Hepatocyte (in vitro differentiated cells): ENCODE measurements at regions not wholly inside any gene's neighbourhood (a gene's known extent, or its start where the extent isn't known, plus 50 kb on each side); places are given as distances from the start of the nearest gene placed in this dataset.

Experiments
- DNase-seq: peaks from one replicate; pipeline ENCODE4 v3.0.0-alpha.2; 2016; ENCODE audit warnings: low spot score
- H2AFZ ChIP-seq: fragments of 200-600 bp; sonication (generic); 2 replicates; pipeline ENCODE4 v1.6.0; 2016; ENCODE audit warnings: antibody characterized with exemption, mild to moderate bottlenecking
- H3K27ac ChIP-seq: fragments of 200-600 bp; sonication (generic); 2 replicates; pipeline ENCODE4 v1.5.1; 2016; ENCODE audit warnings: mild to moderate bottlenecking
- H3K27me3 ChIP-seq: fragments of 200-600 bp; sonication (generic); 2 replicates; pipeline ENCODE4 v1.6.1; 2016
- H3K36me3 ChIP-seq: fragments of 200-600 bp; sonication (generic); replicated peaks from 2 replicates; pipeline ENCODE4 v1.5.1; 2016; ENCODE audit warnings: low read depth; ENCODE audit not compliant: insufficient read depth
- H3K4me1 ChIP-seq: fragments of 200-600 bp; sonication (generic); 2 replicates; pipeline ENCODE4 v1.5.1; 2016; ENCODE audit warnings: mild to moderate bottlenecking, moderate library complexity; ENCODE audit not compliant: insufficient read depth
- H3K4me2 ChIP-seq: fragments of 200-600 bp; sonication (generic); 2 replicates; pipeline ENCODE4 v1.6.0; 2016
- H3K4me3 ChIP-seq: fragments of 200-600 bp; sonication (generic); 2 replicates; pipeline ENCODE4 v1.5.1; 2016; ENCODE audit warnings: mild to moderate bottlenecking
- H3K79me2 ChIP-seq: fragments of 200-600 bp; sonication (generic); 2 replicates; pipeline ENCODE4 v1.6.0; 2017; ENCODE audit warnings: mild to moderate bottlenecking
- H3K9me2 ChIP-seq: fragments of 200-600 bp; sonication (generic); replicated peaks from 2 replicates; pipeline ENCODE4 v1.6.0; 2017; ENCODE audit warnings: mild to moderate bottlenecking; ENCODE audit not compliant: insufficient read depth
- H3K9me3 ChIP-seq: fragments of 200-600 bp; sonication (generic); 2 replicates; pipeline ENCODE4 v1.5.1; 2016; ENCODE audit warnings: low read depth, mild to moderate bottlenecking
- H4K20me1 ChIP-seq: fragments of 200-600 bp; sonication (generic); 2 replicates; pipeline ENCODE4 v1.6.0; 2016; ENCODE audit warnings: mild to moderate bottlenecking; ENCODE audit not compliant: insufficient read depth, poor library complexity, severe bottlenecking
- CTCF ChIP-seq: fragments of 200-600 bp; sonication (generic); IDR thresholded peaks from 2 replicates; pipeline ENCODE4 v1.5.1; 2016; ENCODE audit warnings: antibody characterized with exemption, mild to moderate bottlenecking; ENCODE audit not compliant: poor library complexity
- EZH2 ChIP-seq: fragments of 200-600 bp; sonication (generic); IDR thresholded peaks from 2 replicates; pipeline ENCODE4 v1.6.1; 2016; ENCODE audit warnings: antibody characterized with exemption, mild to moderate bottlenecking, borderline replicate concordance
- EZH2phosphoT487 ChIP-seq: fragments of 200-600 bp; sonication (generic); IDR thresholded peaks from one replicate; pipeline ENCODE4 v1.6.1; 2018; ENCODE audit warnings: antibody characterized with exemption, mild to moderate bottlenecking, low read depth, moderate library complexity; ENCODE audit not compliant: unreplicated experiment, severe bottlenecking
- WGBS: methylation state at CpG from one replicate; pipeline ENCODE4 v1.1.6; 2016; ENCODE audit warnings: low lambda C conversion rate; ENCODE audit errors: missing lambda C conversion rate; 5-methylcytosine and 5-hydroxymethylcytosine counted together

GRCh38 chr1:56003846-56004245, 575.5 kb downstream of the PLPP3 start:
- H3K4me1 ChIP-seq = no peaks in the 10 kb centered on the region
- H3K36me3 ChIP-seq = no peaks in the 10 kb centered on the region
- no peak for DNase-seq
- no peaks in the 10 kb centered on the region for H3K9me3 ChIP-seq
- H3K27ac ChIP-seq = no peak overlapping the region
- no peak overlapping the region for H2AFZ ChIP-seq
- H3K9me2 ChIP-seq = no peaks in the 10 kb centered on the region
- TF ChIP-seq CTCF = no peak
- no peak for TF ChIP-seq EZH2phosphoT487
- no peak for TF ChIP-seq EZH2
- no peaks in the 10 kb centered on the region for H4K20me1 ChIP-seq
- H3K4me2 ChIP-seq = no peak overlapping the region
- H3K4me3 ChIP-seq = no peak overlapping the region
- no peaks in the 10 kb centered on the region for H3K79me2 ChIP-seq
- WGBS = 79% methylated on average over 1 of the region's 1 CpG
- no peaks in the 10 kb centered on the region for H3K27me3 ChIP-seq

GRCh38 chr1:56002231-56002630, 577.1 kb downstream of the PLPP3 start:
- Histone ChIP-seq H3K4me3 (no peak overlapping the region), H3K9me2 (no peaks in the 10 kb centered on the region), H3K4me1 (peaks cover 8% of the 10 kb centered on the region), H3K27me3 (no peaks in the 10 kb centered on the region), H3K9me3 (no peaks in the 10 kb centered on the region), H3K36me3 (no peaks in the 10 kb centered on the region), H3K79me2 (no peaks in the 10 kb centered on the region), H4K20me1 (no peaks in the 10 kb centered on the region), H2AFZ (no peak overlapping the region), H3K27ac (no peak overlapping the region), H3K4me2 (no peak overlapping the region)
- DNase-seq = no peak
- WGBS = 60% methylated on average over 5 of the region's 5 CpGs
- TF ChIP-seq EZH2 (no peak), EZH2phosphoT487 (no peak), CTCF (no peak)

GRCh38 chr1:56000424-56000823, 578.9 kb downstream of the PLPP3 start:
- Histone ChIP-seq H3K9me3 (no peaks in the 10 kb centered on the region), H3K4me2 (no peak overlapping the region), H3K79me2 (no peaks in the 10 kb centered on the region), H3K4me3 (no peak overlapping the region), H2AFZ (no peak overlapping the region), H3K4me1 (peaks cover 8% of the 10 kb centered on the region), H3K36me3 (no peaks in the 10 kb centered on the region), H3K27ac (no peak overlapping the region), H3K27me3 (no peaks in the 10 kb centered on the region), H3K9me2 (no peaks in the 10 kb centered on the region), H4K20me1 (no peaks in the 10 kb centered on the region)
- 92% methylated on average over 3 of the region's 3 CpGs for WGBS
- TF ChIP-seq CTCF (no peak), EZH2phosphoT487 (no peak), EZH2 (no peak)
- no peak for DNase-seq

GRCh38 chr1:55997536-55997935, 581.8 kb downstream of the PLPP3 start:
- Histone ChIP-seq H3K79me2 (no peaks in the 10 kb centered on the region), H3K27me3 (no peaks in the 10 kb centered on the region), H2AFZ (no peak overlapping the region), H3K9me3 (no peaks in the 10 kb centered on the region), H4K20me1 (no peaks in the 10 kb centered on the region), H3K4me3 (no peak overlapping the region), H3K4me2 (no peak overlapping the region), H3K36me3 (no peaks in the 10 kb centered on the region), H3K27ac (peak overlapping the region; percentile 11), H3K9me2 (no peaks in the 10 kb centered on the region), H3K4me1 (peaks cover 8% of the 10 kb centered on the region)
- WGBS = 46% methylated on average over 1 of the region's 1 CpG
- DNase-seq = no peak
- TF ChIP-seq EZH2phosphoT487 (no peak), CTCF (no peak), EZH2 (no peak)
